Activated B cell treated with CpG ODN at 0.5 μM for 24 hours (primary cell): ENCODE measurements at regions not wholly inside any gene's neighbourhood (a gene's known extent, or its start where the extent isn't known, plus 50 kb on each side); places are given as distances from the start of the nearest gene placed in this dataset.

ENCODE experiments used
- ATAC-seq: fragments of 200-7000 bp; cut with Tn5 transposase; one replicate; pipeline ENCODE4 v1.10.0; 2021; ENCODE audit warnings: low read depth, mild to moderate bottlenecking, moderate library complexity
- CTCF ChIA-PET: fragments of 350-600 bp; sonication (Branson Sonifier 250); formaldehyde crosslinking; loops from one replicate; lab custom pipeline; 2021; ENCODE audit warnings: antibody characterized with exemption; lab: Charles Lee
- POLR2A ChIA-PET: fragments of 350-600 bp; sonication (Branson Sonifier 250); formaldehyde crosslinking; loops from one replicate; lab custom pipeline; 2021; ENCODE audit warnings: antibody characterized with exemption; lab: Charles Lee
- DNase-seq: peaks from one replicate; pipeline ENCODE4 v3.0.0; 2022
- H3K27ac Mint-ChIP-seq: one replicate; pipeline ENCODE4 v1.8.0; 2020; ENCODE audit warnings: mixed read lengths
- H3K27me3 Mint-ChIP-seq: one replicate; pipeline ENCODE4 v1.8.0; 2021; ENCODE audit warnings: mixed read lengths
- H3K36me3 Mint-ChIP-seq: one replicate; pipeline ENCODE4 v1.8.0; 2021; ENCODE audit warnings: low read depth, mixed read lengths
- H3K4me1 Mint-ChIP-seq: one replicate; pipeline ENCODE4 v1.8.0; 2021; ENCODE audit warnings: mixed read lengths
- H3K4me3 Mint-ChIP-seq: one replicate; pipeline ENCODE4 v1.8.0; 2020; ENCODE audit warnings: mild to moderate bottlenecking, mixed read lengths
- H3K9me3 Mint-ChIP-seq: one replicate; pipeline ENCODE4 v1.8.0; 2020; ENCODE audit warnings: mixed read lengths
- intact Hi-C: fragments of 100-400 bp; cut with micrococcal nuclease; formaldehyde crosslinking; loops from one replicate; pipeline ENCODE4 v1.15.1; 2024
- TF ChIP-seq, protein P1 (sequence below): fragments of 200-600 bp; IDR thresholded peaks from one replicate; pipeline ENCODE4 v1.8.0; 2022; ENCODE audit warnings: antibody characterized with exemption, mild to moderate bottlenecking

DNA sequence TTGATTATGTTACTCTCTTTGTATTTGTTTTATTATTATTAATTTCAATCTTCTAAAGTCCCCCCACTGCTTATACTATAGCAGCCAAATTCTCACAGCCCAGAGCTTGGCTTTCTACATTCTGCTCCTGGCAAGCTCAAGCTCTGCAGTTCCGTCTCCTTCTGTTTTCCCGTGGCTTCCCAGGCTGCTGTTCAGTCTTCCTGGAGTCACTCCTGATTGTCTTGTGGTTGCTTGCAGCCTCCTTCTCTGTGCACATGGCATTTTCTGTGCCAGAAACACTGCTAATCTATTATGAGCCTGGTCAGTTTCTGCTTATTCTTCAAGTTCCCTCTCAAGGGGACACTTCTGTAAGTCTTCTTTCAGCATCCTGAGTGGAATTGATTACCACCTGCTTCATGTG lies 533.7 kb upstream of the IGFBP3 start:
- intact Hi-C loops: no loop called here
- DNase-seq: no peak
- Mint-ChIP-seq H3K27me3 (no peaks in the 10 kb centered on the region), H3K36me3 (no peaks in the 10 kb centered on the region), H3K4me1 (no peaks in the 10 kb centered on the region), H3K4me3 (no peak overlapping the region), H3K27ac (no peak overlapping the region), H3K9me3 (peaks cover 8% of the 10 kb centered on the region)
- no peak for ATAC-seq
- POLR2A ChIA-PET: no interaction called here
- TF ChIP-seq, protein P1, sequence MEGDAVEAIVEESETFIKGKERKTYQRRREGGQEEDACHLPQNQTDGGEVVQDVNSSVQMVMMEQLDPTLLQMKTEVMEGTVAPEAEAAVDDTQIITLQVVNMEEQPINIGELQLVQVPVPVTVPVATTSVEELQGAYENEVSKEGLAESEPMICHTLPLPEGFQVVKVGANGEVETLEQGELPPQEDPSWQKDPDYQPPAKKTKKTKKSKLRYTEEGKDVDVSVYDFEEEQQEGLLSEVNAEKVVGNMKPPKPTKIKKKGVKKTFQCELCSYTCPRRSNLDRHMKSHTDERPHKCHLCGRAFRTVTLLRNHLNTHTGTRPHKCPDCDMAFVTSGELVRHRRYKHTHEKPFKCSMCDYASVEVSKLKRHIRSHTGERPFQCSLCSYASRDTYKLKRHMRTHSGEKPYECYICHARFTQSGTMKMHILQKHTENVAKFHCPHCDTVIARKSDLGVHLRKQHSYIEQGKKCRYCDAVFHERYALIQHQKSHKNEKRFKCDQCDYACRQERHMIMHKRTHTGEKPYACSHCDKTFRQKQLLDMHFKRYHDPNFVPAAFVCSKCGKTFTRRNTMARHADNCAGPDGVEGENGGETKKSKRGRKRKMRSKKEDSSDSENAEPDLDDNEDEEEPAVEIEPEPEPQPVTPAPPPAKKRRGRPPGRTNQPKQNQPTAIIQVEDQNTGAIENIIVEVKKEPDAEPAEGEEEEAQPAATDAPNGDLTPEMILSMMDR: no peak
- CTCF ChIA-PET: no interaction called here

DNA sequence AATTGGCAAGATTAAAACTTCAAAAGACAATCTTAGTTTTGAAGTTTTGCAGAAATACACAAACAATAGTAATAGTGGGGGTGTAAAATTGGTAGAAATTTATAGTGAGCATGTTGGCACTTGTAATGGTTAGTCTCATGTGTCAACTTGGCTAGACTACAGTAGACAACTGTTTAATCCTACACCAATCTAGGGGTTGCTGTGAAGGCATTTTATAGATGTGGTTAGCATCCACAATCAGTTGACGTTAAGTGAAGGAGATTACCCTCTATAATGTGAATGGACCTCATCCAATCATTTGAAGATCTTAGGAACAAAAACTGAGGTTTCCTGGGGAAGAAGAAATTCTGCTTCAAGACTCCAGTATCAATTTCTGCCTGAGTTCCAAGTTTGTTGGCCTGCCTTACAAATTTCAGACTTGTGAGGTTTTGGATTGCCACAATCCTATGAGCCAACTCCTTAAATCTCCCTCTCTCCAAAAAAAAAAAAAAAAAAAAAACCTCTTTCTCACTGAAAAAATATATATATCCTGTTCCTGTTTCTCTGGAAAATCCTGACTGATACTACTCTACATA lies 531.6 kb upstream of the IGFBP3 start:
- intact Hi-C loops: no loop called here
- no peak for DNase-seq
- Mint-ChIP-seq H3K36me3 (no peaks in the 10 kb centered on the region), H3K4me1 (no peaks in the 10 kb centered on the region), H3K9me3 (peaks cover 11% of the 10 kb centered on the region), H3K27ac (no peak overlapping the region), H3K27me3 (no peaks in the 10 kb centered on the region), H3K4me3 (no peak overlapping the region)
- ATAC-seq: no peak
- TF ChIP-seq, protein P1: no peak
- ChIA-PET CTCF (no interaction called here), POLR2A (no interaction called here)

DNA sequence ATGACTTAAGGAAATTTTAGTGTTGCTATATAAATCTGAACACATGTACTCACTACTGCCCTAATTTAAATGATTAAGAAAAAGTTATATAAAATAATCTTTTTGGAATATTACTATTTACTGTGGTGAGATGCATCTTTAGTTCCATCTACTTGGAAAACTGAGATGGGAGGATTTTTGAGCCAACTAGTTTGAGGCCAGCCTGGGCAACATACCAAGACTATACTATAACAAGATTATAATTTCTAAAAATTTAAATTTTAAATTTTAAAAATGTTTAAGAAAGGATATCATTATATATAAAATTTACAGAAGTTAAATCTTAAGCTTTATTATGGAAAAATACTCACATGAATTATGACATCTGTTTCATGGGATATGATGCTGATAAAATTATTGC lies 530.8 kb upstream of the IGFBP3 start:
- no peaks in the 10 kb centered on the region for H3K27me3 Mint-ChIP-seq
- TF ChIP-seq, protein P1: no peak
- ATAC-seq: no peak
- H3K4me1 Mint-ChIP-seq: no peaks in the 10 kb centered on the region
- no peak overlapping the region for H3K4me3 Mint-ChIP-seq
- H3K9me3 Mint-ChIP-seq: peaks cover 11% of the 10 kb centered on the region
- H3K36me3 Mint-ChIP-seq: no peaks in the 10 kb centered on the region
- no peak overlapping the region for H3K27ac Mint-ChIP-seq
- no peak for DNase-seq
- POLR2A ChIA-PET: no interaction called here
- intact Hi-C loops: no loop called here
- CTCF ChIA-PET: no interaction called here

DNA sequence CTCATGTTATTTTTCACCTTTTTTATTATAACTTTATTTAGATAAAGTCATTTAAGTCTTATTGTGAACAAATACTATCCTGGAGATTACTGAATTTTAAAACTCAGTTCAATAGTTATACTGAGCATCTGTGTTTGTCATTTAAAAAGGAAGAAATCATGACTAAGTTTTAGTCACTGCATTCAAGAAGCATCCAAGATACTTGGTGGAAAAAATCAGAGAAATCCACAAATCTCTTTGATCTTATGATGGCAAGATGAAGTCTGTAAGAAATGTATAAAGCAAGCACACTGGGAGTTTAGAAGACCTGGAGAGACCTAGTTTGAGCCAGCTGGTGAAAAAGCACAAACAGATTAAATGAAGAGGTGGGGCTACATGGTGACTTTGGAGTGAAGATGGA lies 529.8 kb upstream of the IGFBP3 start:
- intact Hi-C loops: no loop called here
- Mint-ChIP-seq H3K4me1 (no peaks in the 10 kb centered on the region), H3K36me3 (no peaks in the 10 kb centered on the region), H3K27ac (no peak overlapping the region), H3K9me3 (peaks cover 8% of the 10 kb centered on the region), H3K4me3 (no peak overlapping the region), H3K27me3 (no peaks in the 10 kb centered on the region)
- ChIA-PET POLR2A (no interaction called here), CTCF (no interaction called here)
- TF ChIP-seq, protein P1: no peak
- ATAC-seq (no peak), DNase-seq (no peak)

DNA sequence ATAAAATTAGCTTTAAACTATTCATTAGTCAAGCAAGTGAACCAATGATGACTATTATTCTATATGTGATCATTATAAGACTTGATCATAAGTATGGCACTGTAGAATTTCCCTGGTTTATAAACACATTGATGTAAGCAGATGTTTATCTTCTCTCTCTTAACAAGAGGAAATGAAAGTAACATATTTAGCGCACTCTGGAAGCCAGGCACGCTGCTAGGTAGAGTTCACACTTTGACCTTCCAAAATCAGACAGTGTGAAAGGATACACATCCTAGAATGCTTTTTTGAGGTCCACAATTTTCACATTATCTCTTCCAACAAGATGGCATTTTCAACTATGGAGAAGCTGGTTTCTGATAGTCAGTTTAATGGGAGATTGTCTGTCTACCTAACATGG lies 529.4 kb upstream of the IGFBP3 start:
- ChIA-PET CTCF (no interaction called here), POLR2A (no interaction called here)
- TF ChIP-seq, protein P1: no peak
- H3K27me3 Mint-ChIP-seq: no peaks in the 10 kb centered on the region
- no peak overlapping the region for H3K27ac Mint-ChIP-seq
- H3K36me3 Mint-ChIP-seq: no peaks in the 10 kb centered on the region
- no peak overlapping the region for H3K4me3 Mint-ChIP-seq
- no peak for DNase-seq
- H3K4me1 Mint-ChIP-seq: no peaks in the 10 kb centered on the region
- intact Hi-C loops: no loop called here
- no peak for ATAC-seq
- H3K9me3 Mint-ChIP-seq: peaks cover 8% of the 10 kb centered on the region
